ENCODE measurements at regions not wholly inside any gene's neighbourhood (a gene's known extent, or its start where the extent isn't known, plus 50 kb on each side); places are given as distances from the start of the nearest gene placed in this dataset.

DNA sequence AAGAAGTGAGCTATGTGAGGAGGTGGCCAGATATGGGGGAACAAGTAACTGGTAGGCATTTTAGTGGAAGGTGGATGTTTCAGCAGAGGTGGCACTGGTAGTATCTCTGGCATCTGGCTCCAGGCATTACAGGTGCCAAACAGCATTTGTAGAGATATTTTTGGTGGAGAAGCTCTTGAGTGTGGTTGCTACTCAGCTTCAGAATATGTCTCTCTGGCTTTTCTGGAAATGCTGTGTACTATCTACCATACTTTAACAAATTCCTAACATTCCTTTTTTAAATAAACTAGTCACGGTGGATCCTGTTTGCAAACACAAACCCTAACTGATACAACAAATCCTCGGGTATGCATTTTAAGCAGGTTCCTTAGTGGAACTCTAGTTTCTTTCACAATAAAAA lies 128.0 kb downstream of the BARX2 start:
- H3K27me3 Mint-ChIP-seq: no peaks in the 10 kb centered on the region
- CTCF ChIA-PET: no interaction called here

DNA sequence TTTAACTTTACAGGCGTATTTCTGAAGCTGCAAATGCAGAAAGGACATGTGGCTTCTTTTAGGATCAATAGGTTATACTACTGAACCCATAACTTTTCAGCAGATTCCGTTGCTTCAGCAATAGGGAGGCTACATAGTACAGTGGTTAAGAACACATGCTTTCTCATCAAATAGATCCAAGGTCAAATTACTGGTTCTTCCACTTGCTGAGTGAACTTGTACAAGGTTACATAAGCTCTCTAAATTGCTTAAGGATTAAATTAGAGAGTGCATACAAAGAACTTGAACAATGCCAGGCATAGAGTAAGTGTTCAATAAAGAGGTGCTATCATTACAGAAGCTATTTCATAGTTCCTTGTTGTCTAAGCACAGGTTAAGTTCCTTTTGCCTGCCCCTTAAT lies 129.6 kb downstream of the BARX2 start:
- Mint-ChIP-seq H3K4me1 (no peaks in the 10 kb centered on the region), H3K9me3 (peaks cover 3% of the 10 kb centered on the region), H3K36me3 (ENCODE audit: low read depth) (no peaks in the 10 kb centered on the region), H3K4me3 (no peak overlapping the region), H3K27me3 (no peaks in the 10 kb centered on the region), H3K27ac (no peak overlapping the region)
- DNase-seq: no peak
- ChIA-PET POLR2A (no interaction called here), CTCF (interaction anchor here (0.9 kb wide), 1 partner anchor 23 kb away, joined by 3 read pairs; no protein-coding TSS in a partner anchor)

More for the DNA sequence above, 128.0 kb downstream of the BARX2 start:
- Mint-ChIP-seq H3K9me3 (peaks cover 3% of the 10 kb centered on the region), H3K27ac (no peak overlapping the region), H3K36me3 (ENCODE audit: low read depth) (no peaks in the 10 kb centered on the region), H3K4me3 (no peak overlapping the region), H3K4me1 (no peaks in the 10 kb centered on the region)
- DNase-seq: no peak
- POLR2A ChIA-PET: no interaction called here

DNA sequence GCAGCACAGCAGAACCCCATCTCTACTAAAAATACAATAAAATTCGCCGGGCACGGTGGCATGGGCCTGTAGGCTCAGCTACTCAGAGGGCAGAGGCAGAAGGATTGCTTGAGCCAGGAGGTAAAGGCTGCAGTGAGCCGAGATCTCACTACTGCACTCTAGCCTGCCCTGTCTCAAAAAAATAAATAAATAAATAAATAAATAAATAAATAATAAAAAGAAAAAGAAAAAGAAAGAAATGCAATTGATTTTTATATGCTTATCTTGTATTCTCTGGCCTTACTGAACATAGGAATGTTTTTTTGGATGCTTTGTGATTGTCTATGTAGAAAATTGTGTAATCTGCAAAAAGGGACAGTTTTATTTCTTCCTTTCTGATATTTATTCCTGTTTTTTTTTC lies 132.5 kb downstream of the BARX2 start:
- no peak for DNase-seq

DNA sequence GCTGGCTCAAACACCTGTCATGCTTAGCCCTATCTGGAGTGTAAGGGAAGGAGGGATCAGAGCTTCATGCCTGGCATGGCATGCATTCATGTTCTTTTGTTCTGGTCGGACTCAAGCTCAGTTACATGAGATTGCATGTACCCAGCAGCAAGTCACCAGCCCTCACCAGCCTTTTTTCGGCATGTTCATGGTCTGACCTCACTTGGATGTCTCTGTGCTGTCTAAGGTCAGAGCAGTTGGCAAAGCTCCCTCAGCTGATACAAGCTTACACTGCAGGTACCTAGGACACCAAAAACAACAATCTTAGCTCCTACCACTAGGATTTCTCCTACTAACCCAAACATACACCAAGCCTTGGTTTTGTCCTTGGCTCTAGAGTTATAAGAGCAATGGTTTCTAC lies 152.6 kb downstream of the BARX2 start:
- Mint-ChIP-seq H3K27ac (no peak overlapping the region), H3K4me1 (no peaks in the 10 kb centered on the region), H3K9me3 (no peaks in the 10 kb centered on the region), H3K36me3 (ENCODE audit: low read depth) (no peaks in the 10 kb centered on the region), H3K4me3 (no peak overlapping the region), H3K27me3 (no peaks in the 10 kb centered on the region)
- ChIA-PET CTCF (interaction anchor here (0.8 kb wide), 1 partner anchor 23 kb away, joined by 3 read pairs; no protein-coding TSS in a partner anchor), POLR2A (no interaction called here)
- DNase-seq: no peak

More for the DNA sequence above, 132.5 kb downstream of the BARX2 start:
- no peaks in the 10 kb centered on the region for H3K27me3 Mint-ChIP-seq
- H3K4me3 Mint-ChIP-seq: no peak overlapping the region
- H3K9me3 Mint-ChIP-seq: no peaks in the 10 kb centered on the region
- CTCF ChIA-PET: no interaction called here
- H3K36me3 Mint-ChIP-seq (ENCODE audit: low read depth): no peaks in the 10 kb centered on the region
- no peaks in the 10 kb centered on the region for H3K4me1 Mint-ChIP-seq
- no peak overlapping the region for H3K27ac Mint-ChIP-seq
- POLR2A ChIA-PET: no interaction called here

DNA sequence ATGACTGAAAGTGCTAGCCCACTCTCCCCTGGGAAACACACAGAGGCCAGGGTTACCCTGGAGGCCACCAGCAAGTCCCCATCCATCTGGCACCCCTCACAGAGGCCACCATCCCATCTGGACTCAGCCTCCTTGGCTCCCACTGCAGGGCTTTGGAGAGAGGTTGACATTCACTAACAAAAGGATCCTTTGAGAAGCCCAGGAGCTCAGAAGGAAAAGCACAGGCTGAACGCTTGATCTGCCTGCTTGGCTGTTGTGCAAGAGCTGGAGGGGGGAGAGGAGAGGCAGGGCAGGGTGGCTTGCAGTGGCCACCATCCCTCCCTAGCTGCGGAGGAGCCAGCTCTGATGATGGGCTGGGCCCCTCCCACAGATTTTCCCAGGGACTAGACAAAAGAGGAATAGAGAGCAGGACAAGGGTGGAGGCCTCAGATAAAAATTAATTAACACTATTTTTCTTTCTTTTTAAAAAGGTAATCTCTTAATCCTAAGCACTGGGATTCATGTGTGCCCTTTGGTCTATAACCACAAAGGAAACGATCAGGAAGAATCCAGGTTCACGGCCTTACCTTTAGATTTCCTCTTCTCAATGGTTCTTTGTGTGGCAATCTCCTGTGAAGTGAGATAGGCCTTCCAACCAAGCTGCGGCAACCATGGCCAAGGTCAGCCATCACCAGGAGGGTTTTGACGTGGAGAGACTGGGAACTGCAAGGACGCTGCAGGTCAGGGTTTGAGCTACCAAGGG lies 154.7 kb downstream of the BARX2 start:
- Mint-ChIP-seq H3K9me3 (peaks cover 7% of the 10 kb centered on the region), H3K4me1 (no peaks in the 10 kb centered on the region), H3K27me3 (no peaks in the 10 kb centered on the region), H3K36me3 (ENCODE audit: low read depth) (no peaks in the 10 kb centered on the region), H3K27ac (no peak overlapping the region), H3K4me3 (no peak overlapping the region)
- CTCF ChIA-PET: no interaction called here
- POLR2A ChIA-PET: no interaction called here
- no peak for DNase-seq

DNA sequence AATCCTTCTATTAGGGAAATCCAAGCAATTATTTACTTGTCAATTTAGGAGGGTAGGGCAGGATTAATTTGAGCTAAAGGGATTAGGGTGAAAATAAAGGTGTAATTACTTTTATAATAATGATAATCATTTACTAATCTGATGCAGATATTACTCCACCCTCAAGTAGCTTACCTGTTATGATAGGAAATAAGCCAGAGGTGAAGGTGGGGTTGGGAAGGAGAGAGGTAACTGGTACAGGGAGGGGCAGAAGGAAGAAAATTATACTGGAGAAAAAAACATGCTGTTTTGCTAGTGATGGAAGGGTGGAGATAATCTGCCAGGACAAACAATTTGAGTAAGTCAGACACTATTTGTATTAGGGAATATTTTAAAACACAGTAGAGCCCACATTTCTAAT lies 157.7 kb downstream of the BARX2 start:
- no peak overlapping the region for H3K27ac Mint-ChIP-seq
- no peaks in the 10 kb centered on the region for H3K36me3 Mint-ChIP-seq (ENCODE audit: low read depth)
- DNase-seq: no peak
- H3K27me3 Mint-ChIP-seq: no peaks in the 10 kb centered on the region
- peaks cover 17% of the 10 kb centered on the region for H3K9me3 Mint-ChIP-seq
- POLR2A ChIA-PET: no interaction called here
- H3K4me3 Mint-ChIP-seq: no peak overlapping the region
- no peaks in the 10 kb centered on the region for H3K4me1 Mint-ChIP-seq
- CTCF ChIA-PET: no interaction called here

DNA sequence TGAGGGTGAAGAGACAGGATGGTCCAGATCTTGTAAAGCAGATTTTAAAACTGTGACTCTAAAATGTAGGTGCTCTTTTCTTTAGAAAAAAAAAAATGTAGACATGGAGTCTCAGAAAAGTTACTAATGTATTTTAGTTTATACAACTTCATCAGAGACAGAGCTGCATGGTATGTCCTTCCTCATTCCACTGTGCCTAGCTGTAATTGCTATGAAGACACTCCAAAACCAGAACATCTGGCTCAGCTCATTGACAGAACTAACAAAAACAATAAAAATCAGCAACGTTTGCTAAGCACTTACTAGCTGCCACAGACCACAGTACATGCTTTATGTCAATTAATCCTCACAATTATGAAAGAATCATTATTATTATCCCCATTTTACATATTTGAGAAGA lies 160.7 kb downstream of the BARX2 start:
- Mint-ChIP-seq H3K27ac (no peak overlapping the region), H3K4me1 (no peaks in the 10 kb centered on the region), H3K36me3 (ENCODE audit: low read depth) (no peaks in the 10 kb centered on the region), H3K9me3 (peaks cover 22% of the 10 kb centered on the region), H3K27me3 (no peaks in the 10 kb centered on the region), H3K4me3 (no peak overlapping the region)
- ChIA-PET POLR2A (no interaction called here), CTCF (interaction anchor here (0.7 kb wide), 1 partner anchor 1138 kb away, joined by 3 read pairs; no protein-coding TSS in a partner anchor)
- no peak for DNase-seq

DNA sequence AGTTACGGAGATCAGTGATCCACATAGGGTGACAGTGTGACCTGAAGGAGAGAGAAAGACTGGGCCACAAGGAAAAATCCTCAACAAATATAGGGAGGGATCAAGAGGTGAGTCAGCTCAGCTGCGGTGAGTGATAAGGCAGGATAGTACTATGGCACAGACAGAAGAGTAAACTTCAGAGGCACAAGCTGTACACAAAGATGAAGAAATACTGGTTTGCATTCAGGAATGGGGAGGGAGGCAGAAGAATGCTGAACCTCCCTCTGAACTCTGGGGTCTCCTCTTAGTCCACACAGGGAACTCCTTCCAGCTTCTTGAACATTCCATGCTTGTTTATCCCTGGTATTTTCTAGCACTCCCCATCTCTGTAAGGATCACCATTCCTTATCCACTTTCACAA lies 162.7 kb downstream of the BARX2 start:
- no peak for DNase-seq
- Mint-ChIP-seq H3K4me3 (no peak overlapping the region), H3K4me1 (no peaks in the 10 kb centered on the region), H3K9me3 (peaks cover 26% of the 10 kb centered on the region), H3K36me3 (ENCODE audit: low read depth) (no peaks in the 10 kb centered on the region), H3K27me3 (no peaks in the 10 kb centered on the region), H3K27ac (no peak overlapping the region)
- ChIA-PET CTCF (no interaction called here), POLR2A (no interaction called here)

DNA sequence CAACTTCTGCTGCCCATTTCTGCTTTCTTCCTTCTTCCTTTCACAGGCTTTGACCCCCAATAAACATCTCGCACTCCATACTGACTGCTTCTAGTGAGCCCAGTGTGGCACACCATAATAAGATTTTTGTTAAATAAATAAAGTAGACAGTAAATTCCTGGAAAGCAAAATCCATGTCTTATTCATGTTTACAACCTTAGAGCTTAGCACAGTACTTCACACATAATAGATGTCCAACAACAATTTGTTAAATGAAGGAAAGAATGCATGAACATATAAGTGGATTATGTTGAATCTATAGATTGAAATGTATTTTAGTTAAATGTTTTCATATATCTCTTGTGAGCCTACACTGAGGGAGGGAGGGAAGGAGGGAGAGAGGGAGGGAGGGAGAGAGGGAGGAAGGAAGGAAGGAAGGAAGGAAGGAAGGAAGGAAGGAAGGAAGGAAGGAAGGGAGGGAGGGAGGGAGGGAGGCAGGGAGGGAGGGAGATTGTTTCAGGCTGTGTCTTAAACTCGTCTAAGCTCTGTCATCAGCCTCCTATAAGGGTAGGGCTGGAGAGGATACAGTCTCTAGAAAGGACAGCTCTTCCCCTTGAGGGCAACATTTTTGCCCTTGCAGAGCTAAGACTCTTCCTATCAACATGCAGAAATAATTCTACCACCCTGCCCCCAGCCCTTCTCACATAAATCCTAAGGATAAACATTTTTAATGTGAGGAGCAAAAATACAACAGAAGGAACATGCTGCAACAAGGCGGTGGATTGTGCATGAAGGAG lies 168.1 kb downstream of the BARX2 start:
- Mint-ChIP-seq H3K27ac (no peak overlapping the region), H3K9me3 (peaks cover 10% of the 10 kb centered on the region), H3K27me3 (no peaks in the 10 kb centered on the region), H3K36me3 (ENCODE audit: low read depth) (no peaks in the 10 kb centered on the region), H3K4me3 (no peak overlapping the region), H3K4me1 (no peaks in the 10 kb centered on the region)
- POLR2A ChIA-PET: no interaction called here
- no peak for DNase-seq
- CTCF ChIA-PET: no interaction called here

DNA sequence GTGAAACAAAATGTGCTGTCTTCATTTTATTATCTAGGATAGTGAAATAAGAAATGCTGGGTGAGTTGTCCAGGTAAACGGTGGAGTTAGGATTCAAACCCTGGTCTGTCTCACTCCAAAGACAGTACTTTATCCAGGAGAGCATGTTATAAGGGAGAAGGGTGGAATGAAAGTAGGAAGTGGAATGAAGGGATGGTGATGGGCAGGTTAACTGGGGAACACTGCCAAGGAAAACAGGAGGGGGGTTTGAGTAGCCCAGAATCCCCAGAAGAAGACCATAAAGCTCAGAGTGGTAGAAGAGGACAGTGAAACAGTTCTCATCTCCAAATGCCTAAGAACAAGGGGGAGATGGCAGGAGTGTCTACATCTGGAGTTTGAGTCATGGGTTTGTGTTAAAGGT lies 169.0 kb downstream of the BARX2 start:
- ChIA-PET CTCF (no interaction called here), POLR2A (no interaction called here)
- Mint-ChIP-seq H3K36me3 (ENCODE audit: low read depth) (no peaks in the 10 kb centered on the region), H3K4me3 (no peak overlapping the region), H3K27ac (no peak overlapping the region), H3K27me3 (no peaks in the 10 kb centered on the region), H3K9me3 (peaks cover 11% of the 10 kb centered on the region), H3K4me1 (no peaks in the 10 kb centered on the region)
- no peak for DNase-seq

DNA sequence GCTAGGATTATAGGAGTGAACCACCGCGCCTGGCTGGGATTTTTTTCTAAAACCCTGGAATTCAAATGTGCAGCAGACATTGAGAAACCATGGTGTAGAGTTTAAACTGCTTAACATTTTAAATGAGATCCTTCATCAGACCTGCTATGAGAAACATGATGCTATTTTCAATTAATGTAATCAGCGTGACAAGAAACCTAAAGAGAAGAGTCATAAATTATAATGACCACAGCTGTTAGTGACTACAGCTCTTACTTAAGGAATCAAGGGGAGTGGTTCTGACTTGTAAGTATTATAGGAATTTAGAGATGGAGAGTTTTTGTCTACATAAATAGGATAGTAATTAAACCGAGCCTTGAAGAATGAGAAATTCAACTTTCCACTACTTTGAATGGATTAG lies 170.6 kb downstream of the BARX2 start:
- CTCF ChIA-PET: interaction anchor here (0.6 kb wide), 1 partner anchor 112 kb away, joined by 3 read pairs; no protein-coding TSS in a partner anchor
- POLR2A ChIA-PET: no interaction called here

DNA sequence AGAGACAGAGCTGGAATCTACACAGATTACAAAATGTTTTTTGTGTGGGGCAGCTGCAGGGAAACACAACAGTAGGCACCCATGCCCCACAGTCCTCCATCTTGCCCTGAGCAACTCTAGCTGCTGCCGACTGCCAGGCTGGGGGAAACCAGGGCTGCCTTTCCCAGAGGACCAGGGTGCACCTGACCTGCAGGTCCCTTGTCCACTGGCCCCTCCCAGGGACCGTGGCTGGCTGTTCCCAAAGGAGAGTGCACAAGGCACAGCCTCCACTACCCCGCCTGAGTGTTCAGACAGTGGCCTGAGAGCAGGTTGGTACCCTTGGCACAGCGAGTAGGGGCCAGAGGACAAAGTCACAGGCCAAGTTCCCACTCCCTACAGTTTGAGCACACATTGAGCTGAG lies 181.8 kb downstream of the BARX2 start:
- Mint-ChIP-seq H3K27me3 (peaks cover 12% of the 10 kb centered on the region), H3K9me3 (peaks cover 8% of the 10 kb centered on the region), H3K4me1 (no peaks in the 10 kb centered on the region), H3K36me3 (ENCODE audit: low read depth) (no peaks in the 10 kb centered on the region), H3K4me3 (no peak overlapping the region), H3K27ac (no peak overlapping the region)
- CTCF ChIA-PET: no interaction called here
- DNase-seq: no peak
- POLR2A ChIA-PET: no interaction called here

More for the DNA sequence above, 170.6 kb downstream of the BARX2 start:
- DNase-seq: no peak
- Mint-ChIP-seq H3K27ac (no peak overlapping the region), H3K4me3 (no peak overlapping the region), H3K4me1 (no peaks in the 10 kb centered on the region), H3K36me3 (ENCODE audit: low read depth) (no peaks in the 10 kb centered on the region), H3K27me3 (no peaks in the 10 kb centered on the region), H3K9me3 (peaks cover 18% of the 10 kb centered on the region)

DNA sequence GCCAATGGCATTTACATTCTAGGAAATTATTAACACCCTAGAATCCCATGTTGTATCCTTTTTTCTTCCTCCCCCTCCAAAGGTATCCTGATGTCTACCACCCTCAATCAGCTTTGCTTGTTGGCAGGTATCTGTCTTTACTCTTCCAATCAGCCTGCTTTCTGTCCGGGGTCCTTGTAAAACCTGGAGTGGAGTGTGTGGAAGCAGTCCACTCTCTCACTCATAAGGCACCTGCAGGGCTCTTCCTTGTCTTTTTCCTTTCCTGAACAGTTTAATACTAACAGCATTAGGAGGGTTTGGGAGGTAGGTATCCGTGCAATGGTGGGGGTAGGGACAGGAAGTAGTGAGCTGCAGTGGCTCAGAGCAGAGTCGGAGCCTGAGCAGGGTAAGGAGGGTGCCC lies 193.4 kb downstream of the BARX2 start:
- no peaks in the 10 kb centered on the region for H3K4me1 Mint-ChIP-seq
- H3K36me3 Mint-ChIP-seq (ENCODE audit: low read depth): no peaks in the 10 kb centered on the region
- DNase-seq: no peak
- no peaks in the 10 kb centered on the region for H3K27me3 Mint-ChIP-seq
- ChIA-PET CTCF (no interaction called here), POLR2A (no interaction called here)
- no peak overlapping the region for H3K27ac Mint-ChIP-seq
- H3K9me3 Mint-ChIP-seq: peaks cover 2% of the 10 kb centered on the region
- H3K4me3 Mint-ChIP-seq: no peak overlapping the region

All from activated CD4-positive, alpha-beta T cell treated with anti-CD3 and anti-CD28 coated beads, Interleukin-2, amount 10 ng/mL, durations not matched to agents 7 days and 5 days (primary cell).